HK-2 (cell line): ENCODE measurements at regions not wholly inside any gene's neighbourhood (a gene's known extent, or its start where the extent isn't known, plus 50 kb on each side); places are given as distances from the start of the nearest gene placed in this dataset.

Source experiments
- DNase-seq: peaks from one replicate; pipeline ENCODE4 v3.0.0-alpha.2; 2018; ENCODE audit not compliant: unreplicated experiment

GRCh38 chr1:5385956-5386355 lies 606.3 kb downstream of the NPHP4 start:
- no peak for DNase-seq

GRCh38 chr1:5385096-5385799 lies 607.0 kb downstream of the NPHP4 start:
- DNase-seq = no peak

DNA sequence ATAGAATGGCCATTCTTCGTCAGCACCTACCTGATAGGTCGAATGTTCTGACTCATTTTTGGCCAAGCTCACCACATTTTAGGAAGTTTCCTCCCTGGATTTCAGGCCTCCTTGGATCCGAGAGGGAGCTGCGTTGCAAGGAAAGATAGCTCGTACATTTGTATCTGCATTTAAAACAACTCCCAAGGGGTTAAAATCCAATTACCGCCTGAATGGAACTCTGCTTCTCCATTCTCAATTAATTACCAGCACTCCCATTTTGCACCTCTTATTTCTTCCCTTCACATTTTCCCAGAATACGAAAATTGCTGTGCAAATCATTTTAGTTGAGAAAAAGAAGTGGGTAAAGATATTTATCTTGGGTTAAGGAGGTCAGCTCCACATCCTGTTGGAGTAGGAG lies 610.7 kb downstream of the NPHP4 start:
- DNase-seq = no peak

DNA sequence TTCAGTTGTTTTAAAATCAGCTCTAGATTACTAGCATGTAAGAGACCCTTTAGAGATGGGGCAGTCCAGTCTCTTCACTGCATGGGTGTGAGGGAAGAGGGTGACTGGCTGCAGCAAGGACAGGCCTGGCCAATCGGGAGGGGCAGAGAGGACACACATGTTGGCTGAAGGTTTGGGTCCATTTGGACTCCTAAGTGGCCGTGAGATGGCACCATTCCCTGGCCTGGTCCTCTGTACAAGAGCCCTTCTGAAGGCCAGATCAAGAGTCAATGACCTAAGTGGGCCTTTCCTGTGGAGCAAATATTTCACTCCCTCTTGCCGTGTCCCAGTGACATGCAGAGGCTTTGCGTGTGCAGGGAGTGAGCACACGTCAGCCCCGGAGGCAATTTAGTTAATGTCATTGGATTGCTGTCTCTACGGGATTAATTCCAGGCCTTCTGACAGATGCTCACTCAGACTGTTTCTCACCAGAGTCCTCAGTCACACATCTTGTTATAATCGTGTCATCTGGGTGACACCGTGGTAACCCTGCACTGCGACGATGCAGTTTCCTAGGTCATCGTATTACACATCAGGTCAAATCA lies 613.0 kb downstream of the NPHP4 start:
- DNase-seq = no peak

DNA sequence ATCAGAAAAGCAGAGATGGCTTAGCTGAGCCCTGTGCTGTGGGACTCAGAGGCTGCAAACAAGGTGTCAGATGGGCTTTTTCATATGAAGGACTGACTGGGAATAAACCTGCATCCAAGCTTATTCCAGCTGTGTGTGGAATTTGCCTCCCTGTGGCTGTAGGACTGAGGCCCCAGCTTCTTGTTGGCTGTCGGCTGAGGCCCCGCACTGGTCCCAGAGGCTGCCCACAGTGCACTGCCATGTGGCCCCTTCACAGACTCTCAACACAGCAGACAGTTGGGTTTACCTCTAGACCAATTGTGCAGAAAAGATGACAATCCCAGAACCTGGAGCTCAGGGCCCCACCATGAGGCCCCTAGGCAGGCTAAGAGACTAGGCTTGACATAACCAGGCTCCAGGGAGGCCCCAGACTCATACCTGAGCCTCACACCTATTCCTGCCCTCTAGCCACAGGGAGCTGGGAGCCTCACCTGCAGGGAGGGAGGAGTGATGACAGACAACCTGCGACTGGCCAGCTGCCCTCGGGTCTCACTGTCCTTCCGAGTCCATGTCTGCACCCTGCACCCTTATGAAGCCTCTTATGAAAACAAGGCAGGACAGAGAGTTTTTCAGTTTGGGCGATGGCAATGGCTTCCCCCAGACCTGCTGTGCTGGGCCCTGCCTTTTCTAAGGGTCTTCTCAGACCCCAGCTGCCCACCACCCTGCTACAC lies 615.5 kb downstream of the NPHP4 start:
- DNase-seq = no peak

DNA sequence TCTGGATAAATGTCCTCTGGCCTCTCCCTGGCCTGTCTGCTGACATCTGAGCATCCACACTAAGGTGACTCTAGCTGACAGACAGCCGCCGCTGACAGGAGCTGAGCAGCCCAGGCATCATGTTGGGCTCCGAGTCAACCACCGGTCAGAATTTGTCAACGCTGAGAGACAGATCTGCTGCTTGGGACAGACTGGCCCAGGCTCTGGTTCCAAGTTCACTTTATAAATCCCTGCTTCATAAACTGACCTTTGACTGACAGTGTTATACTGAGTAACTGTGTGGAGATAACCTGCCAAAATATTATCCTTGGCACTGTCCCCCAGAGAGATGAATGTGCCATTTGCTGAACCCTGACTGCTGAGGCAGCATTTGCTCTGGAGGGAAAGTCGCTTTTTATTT lies 616.7 kb downstream of the NPHP4 start:
- DNase-seq = no peak

DNA sequence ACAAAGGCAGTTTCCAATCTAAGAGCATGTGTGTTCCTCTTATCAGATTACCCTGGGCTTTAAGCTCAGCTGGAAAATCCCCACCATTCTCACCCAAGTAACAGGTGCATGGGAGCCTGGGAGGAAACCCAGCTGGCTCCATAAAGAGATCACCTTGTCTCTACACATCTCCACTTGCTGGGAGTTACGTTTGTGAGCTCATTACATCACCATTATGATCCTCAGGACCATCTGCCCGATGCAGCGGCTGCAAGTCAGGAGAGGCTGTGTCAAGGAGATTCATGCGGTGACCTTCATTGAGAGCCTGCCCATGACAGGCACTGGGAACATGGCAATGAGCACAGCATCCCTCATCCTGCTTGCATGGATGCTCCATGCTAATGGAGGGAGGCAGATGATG lies 618.0 kb downstream of the NPHP4 start:
- DNase-seq = no peak

GRCh38 chr1:5373281-5373680 lies 618.9 kb downstream of the NPHP4 start:
- no peak for DNase-seq

DNA sequence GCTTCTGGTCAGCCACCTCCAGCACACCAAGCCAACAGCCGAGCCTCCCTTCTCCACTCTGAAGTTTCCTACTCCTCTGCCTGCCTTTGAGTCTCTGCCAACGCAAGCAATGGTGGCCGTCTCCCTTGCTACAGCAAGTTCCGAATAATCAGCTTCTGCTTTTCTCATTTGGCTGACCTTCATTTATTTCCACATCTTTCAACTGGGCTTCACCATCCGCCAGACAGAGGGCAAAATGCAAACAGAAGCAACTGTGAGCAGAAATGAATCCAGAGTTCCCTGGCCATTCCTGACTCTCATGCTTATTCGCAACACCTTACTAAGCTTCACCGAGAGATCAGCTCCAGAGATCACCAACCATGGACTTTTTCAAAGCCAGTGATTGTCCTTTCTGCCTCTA lies 621.0 kb downstream of the NPHP4 start:
- DNase-seq = no peak

DNA sequence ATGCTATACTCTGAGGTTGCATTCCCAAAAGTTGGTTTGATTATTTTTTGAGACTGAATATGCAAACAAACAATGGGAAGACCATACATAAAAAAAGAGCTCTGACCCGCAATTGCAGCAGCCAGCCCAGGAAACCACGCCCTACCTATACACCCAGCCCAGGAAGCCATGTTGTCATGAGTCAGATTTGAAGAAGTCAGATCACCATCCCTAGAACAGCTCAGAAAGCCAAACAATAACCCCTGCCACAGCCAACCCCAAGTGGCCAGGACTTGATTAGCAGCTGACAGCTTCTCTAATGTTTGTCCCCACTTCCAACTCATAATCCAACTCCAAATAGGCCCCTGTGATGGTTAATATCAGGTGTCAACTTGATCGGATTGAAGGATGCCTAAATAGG lies 621.9 kb downstream of the NPHP4 start:
- no peak for DNase-seq

- no peak for DNase-seq
These were observed 623.0 kb downstream of the NPHP4 start for GRCh38 chr1:5369223-5369622.

GRCh38 chr1:5368201-5368600 lies 624.0 kb downstream of the NPHP4 start:
- DNase-seq = no peak

DNA sequence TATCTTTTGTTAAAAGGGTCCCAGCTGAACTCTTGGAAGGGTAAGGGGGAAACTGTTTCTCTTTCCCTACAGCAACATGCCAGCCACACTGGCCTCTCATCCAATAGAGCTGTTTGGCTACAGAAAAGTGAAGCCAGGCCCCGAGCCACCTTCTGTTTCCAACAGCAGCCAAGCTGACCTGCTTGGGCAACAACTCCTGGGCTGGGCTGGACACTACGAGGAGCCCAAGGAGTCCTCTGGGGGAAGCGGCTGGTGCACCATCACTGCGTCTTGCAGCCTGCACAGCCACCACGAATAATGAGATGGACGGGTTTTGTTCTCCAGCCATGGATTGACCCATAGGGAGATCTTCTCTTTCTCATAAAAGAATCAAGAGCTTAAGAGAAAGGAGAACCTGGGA lies 624.9 kb downstream of the NPHP4 start:
- no peak for DNase-seq

DNA sequence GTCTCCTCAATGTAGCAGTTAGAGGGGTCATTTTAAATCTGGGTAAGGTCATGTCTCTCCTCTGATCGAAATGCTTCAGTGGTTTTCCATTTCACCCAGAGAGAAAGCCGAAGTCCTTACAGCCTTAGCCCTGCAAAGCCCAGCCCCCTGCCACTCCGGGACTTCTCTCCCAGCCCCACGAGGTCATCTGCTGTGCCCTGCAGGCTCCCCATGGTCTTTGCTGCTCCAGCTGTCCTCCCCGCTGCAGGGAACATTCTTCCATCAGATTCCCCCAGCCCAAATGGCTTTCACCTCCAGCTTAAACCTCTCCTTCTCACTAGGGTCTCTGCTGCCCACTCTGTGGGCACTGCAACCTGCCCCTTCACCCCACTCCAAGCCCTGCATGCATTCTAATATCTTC lies 626.5 kb downstream of the NPHP4 start:
- no peak for DNase-seq

GRCh38 chr1:5364591-5364990 lies 627.6 kb downstream of the NPHP4 start:
- DNase-seq = no peak

DNA sequence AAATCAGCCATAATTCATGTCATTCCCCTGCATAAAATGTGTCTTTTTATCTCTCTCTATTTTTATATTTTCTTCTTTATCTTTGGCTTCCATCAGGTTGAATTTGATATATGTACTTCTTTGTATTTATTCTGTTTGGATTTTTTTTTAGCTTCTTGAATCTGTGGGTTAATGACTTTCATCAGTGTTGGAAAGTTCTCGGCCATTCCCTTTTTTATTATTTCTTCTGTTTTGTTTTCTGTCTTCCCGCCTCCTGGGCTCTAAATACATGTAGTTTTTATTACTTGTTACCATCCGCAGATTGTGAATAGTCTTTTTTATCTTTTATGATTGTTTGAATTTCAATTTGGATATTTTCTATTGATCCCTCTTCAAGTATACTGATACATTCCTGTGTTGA lies 637.5 kb downstream of the NPHP4 start:
- no peak for DNase-seq

GRCh38 chr1:5351366-5351765 lies 640.9 kb downstream of the NPHP4 start:
- DNase-seq = no peak

GRCh38 chr1:5349526-5349925 lies 642.7 kb downstream of the NPHP4 start:
- DNase-seq = no peak

DNA sequence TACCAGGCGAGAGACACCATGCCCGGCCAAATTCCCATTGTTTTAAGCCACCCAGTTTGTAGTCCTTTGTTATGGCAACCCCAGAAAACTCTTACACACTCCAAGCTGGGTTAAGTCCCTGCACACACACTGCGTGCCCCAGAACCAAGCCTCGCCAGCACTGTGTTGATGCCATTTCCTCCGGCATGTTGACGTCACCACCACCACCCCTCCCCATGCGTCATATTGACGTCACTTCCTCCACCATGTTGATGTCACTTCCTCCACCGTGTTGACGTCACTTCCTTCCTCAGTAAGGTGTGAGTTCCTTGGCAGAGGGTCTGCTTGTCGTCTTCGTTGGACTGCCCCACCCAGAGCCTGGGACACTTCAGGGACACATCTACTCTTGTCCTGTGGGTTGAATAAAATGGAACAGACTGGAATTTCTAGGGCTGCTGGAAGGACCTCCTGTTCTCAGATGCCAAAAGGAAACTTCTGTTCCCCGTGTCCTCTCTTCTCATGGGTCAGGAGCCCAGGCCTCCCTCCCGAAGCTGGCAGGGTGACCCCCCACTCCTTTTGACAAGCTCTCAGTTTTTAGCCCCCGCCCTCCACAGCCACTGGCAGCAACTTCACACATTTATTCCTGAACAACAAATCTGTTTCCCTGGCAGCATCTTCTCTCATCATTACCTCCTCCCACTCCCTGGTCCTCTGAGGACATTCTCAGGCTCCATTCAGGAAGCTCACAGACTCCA lies 643.3 kb downstream of the NPHP4 start:
- no peak for DNase-seq

DNA sequence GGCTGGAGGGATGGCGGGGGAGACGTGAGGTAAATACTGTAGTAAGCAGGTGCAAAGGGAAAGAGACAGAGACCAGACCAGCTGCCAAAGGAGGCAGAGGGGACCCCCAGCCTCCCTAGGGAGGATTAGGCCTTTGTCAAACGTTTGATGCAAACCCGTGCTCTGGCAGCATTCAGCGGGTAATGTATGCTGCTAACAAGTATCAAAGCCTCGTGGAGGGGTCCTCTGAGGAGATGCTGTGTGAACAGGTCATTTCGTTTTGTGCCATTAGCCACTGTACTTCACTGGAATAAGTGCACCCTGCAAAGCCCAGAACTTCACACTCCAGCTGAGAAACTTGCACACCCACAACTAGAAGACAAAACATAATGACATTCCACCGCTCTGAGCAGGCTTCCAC lies 644.5 kb downstream of the NPHP4 start:
- no peak for DNase-seq

DNA sequence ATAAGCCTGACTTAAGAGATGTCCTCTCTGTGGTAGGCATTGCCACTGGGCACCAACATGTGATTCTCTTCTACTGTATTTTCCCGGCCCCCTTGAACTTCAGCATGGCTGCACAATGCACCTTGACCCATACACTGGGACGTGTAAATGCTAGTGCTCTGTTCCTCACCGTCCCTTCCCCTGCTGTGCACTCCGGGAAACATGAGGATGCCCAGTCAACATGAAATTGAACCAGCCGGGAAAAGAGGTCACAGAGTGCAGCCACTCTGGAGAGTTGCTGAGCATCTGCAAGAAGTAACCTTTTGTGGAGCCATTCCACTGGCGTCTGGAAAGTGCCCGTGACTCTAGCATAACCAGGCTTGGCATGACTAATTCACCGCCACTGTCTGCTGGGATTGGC lies 646.7 kb downstream of the NPHP4 start:
- no peak for DNase-seq

- DNase-seq = no peak
These were observed 648.8 kb downstream of the NPHP4 start for GRCh38 chr1:5343256-5344020.
